ENCODE measurements at regions not wholly inside any gene's neighbourhood (a gene's known extent, or its start where the extent isn't known, plus 50 kb on each side); places are given as distances from the start of the nearest gene placed in this dataset.

- TF ChIP-seq POLR2A (IDR thresholded peaks at IDR 0.05) (no peak), CTCF (IDR thresholded peaks at IDR 0.05) (no peak), POLR2AphosphoS5 (IDR thresholded peaks at IDR 0.05) (no peak)
- H3K4me3 ChIP-seq = no peak overlapping the region
- H3K27me3 ChIP-seq = no peaks in the 10 kb centered on the region
- DNase-seq (no peak), ATAC-seq (ENCODE audit: low FRiP score in 2 of 2) (no peak)
- H3K4me1 ChIP-seq = no peaks in the 10 kb centered on the region
- H3K36me3 ChIP-seq = no peaks in the 10 kb centered on the region
- 88 to 92% methylated on average over 3 of the region's 3 CpGs for WGBS, 2 donors
- no peaks in the 10 kb centered on the region for H3K9me3 ChIP-seq
- H3K27ac ChIP-seq = no peak overlapping the region
Observed at GRCh38 chr4:13938299-13938698, 310.8 kb upstream of the BOD1L1 start.

DNA sequence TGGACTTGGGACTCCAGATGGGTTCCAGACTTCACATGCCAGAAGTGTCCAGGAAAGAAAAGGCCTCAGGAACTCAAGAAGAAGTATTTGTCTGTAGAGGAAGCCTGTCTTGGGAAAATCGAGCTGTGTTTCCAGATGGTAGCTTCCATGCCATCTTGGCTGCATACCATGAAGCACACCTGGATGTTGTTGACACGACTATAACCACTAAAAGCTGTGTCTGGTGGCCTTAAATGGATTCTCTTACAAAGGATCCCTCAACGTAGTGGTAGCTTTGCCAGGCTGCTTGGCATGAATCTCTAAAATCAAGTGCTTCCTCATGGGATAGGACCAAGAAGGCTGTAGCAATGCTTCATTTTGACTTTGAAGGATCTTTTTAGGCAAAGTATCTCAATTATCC is 313.4 kb upstream of the BOD1L1 start:
- no peak for TF ChIP-seq EP300 (IDR thresholded peaks at IDR 0.05)
- TF ChIP-seq POLR2A (IDR thresholded peaks at IDR 0.05) = no peak
- no peak for TF ChIP-seq CTCF (IDR thresholded peaks at IDR 0.05)
- no peak for TF ChIP-seq POLR2AphosphoS5 (IDR thresholded peaks at IDR 0.05)
- no peak for ATAC-seq (ENCODE audit: low FRiP score in 2 of 2)
- H3K4me3 ChIP-seq = no peak overlapping the region
- no peaks in the 10 kb centered on the region for H3K27me3 ChIP-seq
- no peaks in the 10 kb centered on the region for H3K36me3 ChIP-seq
- 70 to 78% methylated on average over 3 of the region's 3 CpGs for WGBS, 2 donors
- H3K9me3 ChIP-seq = no peaks in the 10 kb centered on the region
- DNase-seq = no peak
- H3K27ac ChIP-seq = no peak overlapping the region
- H3K4me1 ChIP-seq = no peaks in the 10 kb centered on the region

- ATAC-seq (ENCODE audit: low FRiP score in 2 of 2) (no peak), DNase-seq (no peak)
- TF ChIP-seq POLR2AphosphoS5 (IDR thresholded peaks at IDR 0.05) (no peak), EP300 (IDR thresholded peaks at IDR 0.05) (no peak), POLR2A (IDR thresholded peaks at IDR 0.05) (no peak), CTCF (IDR thresholded peaks at IDR 0.05) (no peak)
- Histone ChIP-seq H3K4me1 (no peaks in the 10 kb centered on the region), H3K4me3 (no peak overlapping the region), H3K27ac (no peak overlapping the region), H3K9me3 (no peaks in the 10 kb centered on the region), H3K36me3 (no peaks in the 10 kb centered on the region), H3K27me3 (no peaks in the 10 kb centered on the region)
- 89 to 96% methylated on average over 3 of the region's 3 CpGs for WGBS, 2 donors
Observed at GRCh38 chr4:13942977-13943376, 315.5 kb upstream of the BOD1L1 start.

DNA sequence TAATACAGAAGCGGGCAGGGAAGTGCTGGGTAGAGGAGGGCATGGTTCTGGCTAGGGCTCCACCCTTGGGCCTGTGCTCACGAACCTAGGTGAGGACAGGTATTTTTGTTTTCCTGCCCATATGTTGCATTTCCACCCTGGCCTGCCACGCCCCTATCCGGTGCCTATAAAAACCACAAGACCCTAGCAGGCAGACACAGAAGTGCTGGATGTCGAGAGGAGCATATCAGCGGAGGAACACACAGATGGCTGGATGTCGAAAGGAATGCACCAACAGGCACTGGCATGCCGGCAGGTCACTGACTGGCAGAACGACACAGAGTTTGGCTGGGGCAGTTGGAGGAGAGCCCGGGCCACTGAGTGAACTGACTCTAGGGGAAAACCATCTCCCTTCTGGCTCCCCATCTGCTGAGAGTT is 316.6 kb upstream of the BOD1L1 start:
- no peak for DNase-seq
- 88 to 94% methylated on average over 10 of the region's 10 CpGs for WGBS, 2 donors
- Histone ChIP-seq H3K4me3 (no peak overlapping the region), H3K4me1 (no peaks in the 10 kb centered on the region), H3K27ac (no peak overlapping the region), H3K27me3 (no peaks in the 10 kb centered on the region), H3K9me3 (no peaks in the 10 kb centered on the region), H3K36me3 (no peaks in the 10 kb centered on the region)
- TF ChIP-seq POLR2A (IDR thresholded peaks at IDR 0.05) (no peak), POLR2AphosphoS5 (IDR thresholded peaks at IDR 0.05) (no peak), CTCF (IDR thresholded peaks at IDR 0.05) (no peak), EP300 (IDR thresholded peaks at IDR 0.05) (no peak)
- no peak for ATAC-seq (ENCODE audit: low FRiP score in 2 of 2)

GRCh38 chr4:13947921-13948320 is 320.4 kb upstream of the BOD1L1 start:
- no peaks in the 10 kb centered on the region for H3K9me3 ChIP-seq
- no peak overlapping the region for H3K27ac ChIP-seq
- H3K4me1 ChIP-seq = no peaks in the 10 kb centered on the region
- H3K27me3 ChIP-seq = no peaks in the 10 kb centered on the region
- no peaks in the 10 kb centered on the region for H3K36me3 ChIP-seq
- 94 to 96% methylated on average over 1 of the region's 1 CpG for WGBS, 2 donors
- TF ChIP-seq EP300 (IDR thresholded peaks at IDR 0.05) (no peak), CTCF (IDR thresholded peaks at IDR 0.05) (no peak), POLR2AphosphoS5 (IDR thresholded peaks at IDR 0.05) (no peak), POLR2A (IDR thresholded peaks at IDR 0.05) (no peak)
- ATAC-seq (ENCODE audit: low FRiP score in 2 of 2) (no peak), DNase-seq (no peak)
- H3K4me3 ChIP-seq = no peak overlapping the region
